CD14-positive monocyte (primary cell): ENCODE measurements at regions not wholly inside any gene's neighbourhood (a gene's known extent, or its start where the extent isn't known, plus 50 kb on each side); places are given as distances from the start of the nearest gene placed in this dataset.

Experiments
- DNase-seq, 3 donors: peaks; one replicate each; pipeline ENCODE4 v3.0.0-alpha.2; 2011 to 2022
- H2AFZ ChIP-seq: 2 replicates; pipeline ENCODE4 v1.6.0; 2012; ENCODE audit warnings: mild to moderate bottlenecking, low read depth, low read length, inconsistent platforms; ENCODE audit not compliant: insufficient read depth, poor library complexity, severe bottlenecking
- H3K27ac ChIP-seq, 2 donors: 1 replicate in 1 of 2; 2 replicates in 1 of 2; pipeline ENCODE4 v1.5.1; 2012 to 2013; ENCODE audit warnings: low read length in 2 of 2, control low read depth in 1 of 2, inconsistent platforms in 1 of 2, low read depth in 1 of 2, mild to moderate bottlenecking in 1 of 2
- H3K27me3 ChIP-seq, 2 donors: one replicate each; pipeline versions ENCODE4 v1.6.0 to v1.6.1; 2011 to 2013; ENCODE audit warnings: low read length in 2 of 2; ENCODE audit not compliant: control insufficient read depth in 2 of 2, insufficient read depth in 2 of 2
- H3K36me3 ChIP-seq, 2 donors: replicated peaks in 1 of 2; 1 replicate in 1 of 2; 2 replicates in 1 of 2; pipeline versions ENCODE4 v1.5.1 to v1.6.1; 2012 to 2013; ENCODE audit warnings: low read length in 2 of 2, control low read depth in 1 of 2, inconsistent platforms in 1 of 2, mild to moderate bottlenecking in 1 of 2; ENCODE audit not compliant: insufficient read depth in 2 of 2, control insufficient read depth in 1 of 2
- H3K4me1 ChIP-seq, 2 donors: 1 replicate in 1 of 2; 2 replicates in 1 of 2; pipeline versions ENCODE4 v1.5.1 to v1.6.1; 2012 to 2013; ENCODE audit warnings: low read length in 2 of 2, control low read depth in 1 of 2, inconsistent platforms in 1 of 2, mild to moderate bottlenecking in 1 of 2, moderate library complexity in 1 of 2; ENCODE audit not compliant: insufficient read depth in 2 of 2, control insufficient read depth in 1 of 2
- H3K4me2 ChIP-seq: replicated peaks from 2 replicates; pipeline ENCODE3; 2012; ENCODE audit warnings: low read length, moderate library complexity, mild to moderate bottlenecking; ENCODE audit not compliant: poor library complexity, severe bottlenecking; ENCODE audit errors: extremely low read depth
- H3K4me3 ChIP-seq, 3 experiments: fragments of 200-600 bp in 1 of 3; sonication (generic) in 1 of 3; replicated peaks in 1 of 3; 1 replicate in 2 of 3; 2 replicates in 1 of 3; pipeline ENCODE4 v1.5.1; 2011 to 2013; ENCODE audit warnings: low read length in 3 of 3, mild to moderate bottlenecking in 3 of 3, control low read depth in 2 of 3, low read depth in 2 of 3, inconsistent platforms in 1 of 3, moderate library complexity in 1 of 3
- H3K79me2 ChIP-seq: 2 replicates; pipeline ENCODE4 v1.6.0; 2012; ENCODE audit warnings: mild to moderate bottlenecking, control low read depth, inconsistent platforms, low read length, moderate library complexity; ENCODE audit not compliant: insufficient read depth
- H3K9ac ChIP-seq: 2 replicates; pipeline ENCODE4 v1.6.0; 2017; ENCODE audit warnings: low read length, mild to moderate bottlenecking; ENCODE audit not compliant: insufficient read depth, poor library complexity, severe bottlenecking
- H3K9me3 ChIP-seq, 2 donors: replicated peaks in 1 of 2; 1 replicate in 1 of 2; 2 replicates in 1 of 2; pipeline versions ENCODE4 v1.5.1 to v1.6.1; 2012 to 2013; ENCODE audit warnings: low read length in 2 of 2, control low read depth in 1 of 2; ENCODE audit not compliant: control insufficient read depth in 1 of 2, insufficient read depth in 1 of 2
- H4K20me1 ChIP-seq: 2 replicates; pipeline ENCODE4 v1.6.0; 2012; ENCODE audit warnings: mild to moderate bottlenecking, low read length, control low read depth, moderate library complexity; ENCODE audit not compliant: insufficient read depth
- H3K27ac Mint-ChIP-seq, 7 donors: one replicate each; pipeline ENCODE4 v1.8.0; 2020; ENCODE audit warnings: mild to moderate bottlenecking in 7 of 7, mixed read lengths in 7 of 7, moderate library complexity in 6 of 7, inconsistent platforms in 2 of 7
- H3K27me3 Mint-ChIP-seq, 3 donors: one replicate each; pipeline ENCODE4 v1.8.0; 2021 to 2022; ENCODE audit warnings: low read depth in 3 of 3, mild to moderate bottlenecking in 3 of 3, mixed read lengths in 3 of 3, moderate library complexity in 3 of 3, inconsistent platforms in 1 of 3
- H3K36me3 Mint-ChIP-seq, 2 donors: one replicate each; pipeline ENCODE4 v1.8.0; 2020; ENCODE audit warnings: mixed read lengths in 2 of 2, inconsistent platforms in 1 of 2, mild to moderate bottlenecking in 1 of 2
- H3K4me1 Mint-ChIP-seq: one replicate; pipeline ENCODE4 v1.8.0; 2020; ENCODE audit warnings: mild to moderate bottlenecking, mixed read lengths
- H3K4me3 Mint-ChIP-seq, 2 donors: one replicate each; pipeline ENCODE4 v1.8.0; 2020; ENCODE audit warnings: mild to moderate bottlenecking in 2 of 2, mixed read lengths in 2 of 2, moderate library complexity in 1 of 2
- H3K9me3 Mint-ChIP-seq, 7 donors: one replicate each; pipeline ENCODE4 v1.8.0; 2020 to 2022; ENCODE audit warnings: mixed read lengths in 7 of 7, mild to moderate bottlenecking in 6 of 7, moderate library complexity in 6 of 7, inconsistent platforms in 2 of 7
- WGBS: methylation state at CpG from one replicate; pipeline ENCODE4 v1.1.5; 2013; ENCODE audit warnings: missing lambda C conversion rate; ENCODE audit not compliant: insufficient coverage; 5-methylcytosine and 5-hydroxymethylcytosine counted together
- intact Hi-C, 2 donors: fragments of 100-400 bp; cut with micrococcal nuclease; formaldehyde crosslinking; loops; one replicate each; pipeline versions ENCODE4 v1.15.0 to v1.15.1; 2023
- TF ChIP-seq, protein P1 (sequence below): fragments of 200-600 bp; IDR thresholded peaks from one replicate; pipeline ENCODE4 v1.8.0; 2022; ENCODE audit warnings: antibody characterized with exemption, mild to moderate bottlenecking

DNA sequence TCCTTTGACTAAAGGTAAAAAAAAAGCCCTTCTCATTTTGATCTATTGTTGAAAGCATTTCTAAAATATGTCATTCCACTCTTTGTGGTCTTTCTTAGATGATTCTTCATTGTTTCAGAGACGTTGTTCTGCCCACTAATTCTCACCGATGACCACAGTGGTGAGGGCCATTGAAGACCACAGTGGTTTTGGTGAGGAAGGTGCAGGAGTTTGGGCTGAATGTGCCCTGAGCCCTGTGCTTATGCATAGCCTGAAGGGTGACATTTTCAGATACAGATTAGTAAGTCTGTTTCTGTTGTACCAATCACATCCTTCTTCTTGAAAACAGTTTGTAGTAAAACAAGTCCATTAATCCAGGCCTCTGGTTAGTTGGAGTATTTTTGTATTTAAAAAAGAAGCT lies 251.3 kb upstream of the ATP5MC3 start:
- Histone ChIP-seq H4K20me1 (no peaks in the 10 kb centered on the region), H3K4me3 (no peak overlapping the region), H3K27me3 (no peaks in the 10 kb centered on the region), H3K79me2 (no peaks in the 10 kb centered on the region), H3K9ac (no peak overlapping the region), H2AFZ (no peak overlapping the region), H3K4me2 (no peak overlapping the region), H3K4me1 (peaks cover 0 to 7% of the 10 kb centered on the region in 2 donors), H3K27ac (no peak overlapping the region), H3K9me3 (peaks cover 4 to 5% of the 10 kb centered on the region in 2 donors), H3K36me3 (no peaks in the 10 kb centered on the region)
- Mint-ChIP-seq H3K27ac (no peak overlapping the region), H3K4me1 (peaks cover 23% of the 10 kb centered on the region), H3K4me3 (no peak overlapping the region), H3K9me3 (peaks cover 4 to 12% (median 7%) of the 10 kb centered on the region in 7 donors), H3K27me3 (peaks cover 0 to 3% (median 3%) of the 10 kb centered on the region in 3 donors), H3K36me3 (no peaks in the 10 kb centered on the region)
- TF ChIP-seq, protein P1, sequence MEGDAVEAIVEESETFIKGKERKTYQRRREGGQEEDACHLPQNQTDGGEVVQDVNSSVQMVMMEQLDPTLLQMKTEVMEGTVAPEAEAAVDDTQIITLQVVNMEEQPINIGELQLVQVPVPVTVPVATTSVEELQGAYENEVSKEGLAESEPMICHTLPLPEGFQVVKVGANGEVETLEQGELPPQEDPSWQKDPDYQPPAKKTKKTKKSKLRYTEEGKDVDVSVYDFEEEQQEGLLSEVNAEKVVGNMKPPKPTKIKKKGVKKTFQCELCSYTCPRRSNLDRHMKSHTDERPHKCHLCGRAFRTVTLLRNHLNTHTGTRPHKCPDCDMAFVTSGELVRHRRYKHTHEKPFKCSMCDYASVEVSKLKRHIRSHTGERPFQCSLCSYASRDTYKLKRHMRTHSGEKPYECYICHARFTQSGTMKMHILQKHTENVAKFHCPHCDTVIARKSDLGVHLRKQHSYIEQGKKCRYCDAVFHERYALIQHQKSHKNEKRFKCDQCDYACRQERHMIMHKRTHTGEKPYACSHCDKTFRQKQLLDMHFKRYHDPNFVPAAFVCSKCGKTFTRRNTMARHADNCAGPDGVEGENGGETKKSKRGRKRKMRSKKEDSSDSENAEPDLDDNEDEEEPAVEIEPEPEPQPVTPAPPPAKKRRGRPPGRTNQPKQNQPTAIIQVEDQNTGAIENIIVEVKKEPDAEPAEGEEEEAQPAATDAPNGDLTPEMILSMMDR: no peak
- intact Hi-C loops: no loop called here
- WGBS: 60% methylated on average over 1 of the region's 2 CpGs
- DNase-seq: no peak

DNA sequence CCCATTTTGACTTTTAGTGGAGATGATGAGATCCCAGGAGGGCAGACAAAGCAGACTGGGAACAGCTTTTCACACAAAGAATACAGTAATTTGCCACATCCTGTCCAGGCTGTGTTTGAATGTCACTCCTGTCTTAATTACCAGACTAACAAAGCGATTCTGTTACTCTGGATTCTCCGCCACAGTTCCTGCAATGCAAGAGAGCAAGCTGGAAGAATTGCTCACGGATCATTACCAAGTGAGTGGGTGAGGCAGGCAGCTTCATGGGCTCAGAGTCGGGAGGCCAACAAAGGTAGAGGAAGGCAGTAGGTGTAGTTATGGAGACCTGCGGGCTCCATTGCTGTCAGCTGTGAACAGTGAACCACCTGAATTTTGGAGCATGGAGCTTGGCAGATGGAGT lies 250.5 kb upstream of the ATP5MC3 start:
- 95% methylated on average over 3 of the region's 5 CpGs for WGBS
- no peak overlapping the region for H3K4me3 ChIP-seq
- H3K9me3 Mint-ChIP-seq: peaks cover 4 to 12% (median 7%) of the 10 kb centered on the region in 7 donors
- no peaks in the 10 kb centered on the region for H3K79me2 ChIP-seq
- H3K4me1 ChIP-seq: peaks cover 0 to 7% of the 10 kb centered on the region in 2 donors
- H3K36me3 Mint-ChIP-seq: no peaks in the 10 kb centered on the region
- no peak for DNase-seq
- no peaks in the 10 kb centered on the region for H3K27me3 ChIP-seq
- peaks cover 4 to 5% of the 10 kb centered on the region in 2 donors for H3K9me3 ChIP-seq
- peaks cover 0 to 3% (median 3%) of the 10 kb centered on the region in 3 donors for H3K27me3 Mint-ChIP-seq
- H4K20me1 ChIP-seq: no peaks in the 10 kb centered on the region
- H2AFZ ChIP-seq: peak overlapping the region; percentile 8
- no peak overlapping the region for H3K4me3 Mint-ChIP-seq
- intact Hi-C loops: no loop called here
- H3K4me1 Mint-ChIP-seq: peaks cover 23% of the 10 kb centered on the region
- H3K27ac ChIP-seq: no peak overlapping the region
- H3K36me3 ChIP-seq: no peaks in the 10 kb centered on the region
- no peak overlapping the region for H3K4me2 ChIP-seq
- H3K27ac Mint-ChIP-seq: no peak overlapping the region
- TF ChIP-seq, protein P1: no peak
- no peak overlapping the region for H3K9ac ChIP-seq
